Stomach (tissue), 8 donors: ENCODE measurements at regions not wholly inside any gene's neighbourhood (a gene's known extent, or its start where the extent isn't known, plus 50 kb on each side); places are given as distances from the start of the nearest gene placed in this dataset.

Experiments
- DNase-seq, 2 donors: peaks; one replicate each; pipeline versions ENCODE4 v3.0.0 to v3.0.0-alpha.2; 2013 to 2019
- H3K27ac ChIP-seq, 5 donors: fragments of 200-600 bp in 4 of 5; sonication (generic) in 4 of 5; one replicate each; pipeline ENCODE4 v1.5.1; 2013 to 2019; ENCODE audit warnings: mild to moderate bottlenecking in 1 of 5, moderate library complexity in 1 of 5
- H3K27me3 ChIP-seq, 3 donors: fragments of 200-600 bp; sonication (generic); one replicate each; pipeline ENCODE4 v1.5.1; 2017 to 2019; ENCODE audit warnings: mixed run types in 1 of 3
- H3K36me3 ChIP-seq, 4 donors: fragments of 200-600 bp; sonication (generic); 1 replicate in 3 of 4; 2 replicates in 1 of 4; pipeline ENCODE4 v1.5.1; 2016 to 2019
- H3K4me1 ChIP-seq, 4 donors: fragments of 200-600 bp; sonication (generic); one replicate each; pipeline ENCODE4 v1.5.1; 2016 to 2019
- H3K4me3 ChIP-seq, 4 donors: fragments of 200-600 bp; sonication (generic) in 3 of 4; one replicate each; pipeline ENCODE4 v1.5.1; 2016 to 2019; ENCODE audit warnings: mild to moderate bottlenecking in 1 of 4
- H3K9me3 ChIP-seq, 4 donors: fragments of 200-600 bp; sonication (generic); one replicate each; pipeline ENCODE4 v1.5.1; 2016 to 2019
- EP300 ChIP-seq: sonication (generic); formaldehyde crosslinking; IDR thresholded peaks from one replicate; pipeline ENCODE4 v1.6.1; 2017; ENCODE audit warnings: antibody characterized with exemption
- POLR2A ChIP-seq, 4 donors: fragments of 450-650 bp; IDR thresholded peaks; one replicate each; pipeline ENCODE4 v1.6.1; 2016; ENCODE audit warnings: antibody characterized with exemption in 4 of 4, control low read depth in 2 of 4, mild to moderate bottlenecking in 1 of 4, moderate library complexity in 1 of 4
- POLR2AphosphoS5 ChIP-seq, 3 donors: sonication (generic); formaldehyde crosslinking; IDR thresholded peaks; one replicate each; pipeline ENCODE4 v1.6.1; 2016; ENCODE audit warnings: antibody characterized with exemption in 3 of 3
- WGBS, 5 donors: extraction: QIAGEN DNeasy Blood & Tissue Kit in 3 of 5; methylation state at CpG; one replicate each; pipeline versions ENCODE4 v1.1.5 to v1.1.7; 2013 to 2018; 5-methylcytosine and 5-hydroxymethylcytosine counted together
- intact Hi-C: fragments of 100-400 bp; cut with DNase I; formaldehyde crosslinking; loops from one replicate; pipeline ENCODE4 v1.15.1; 2023; ENCODE audit warnings: low total_unique reads
- TF ChIP-seq, protein P1 (sequence below), 7 experiments: fragments of 450-650 bp in 4 of 7; fragments of 200-600 bp in 3 of 7; sonication (generic) in 3 of 7; IDR thresholded peaks; one replicate each; pipeline ENCODE4 v1.5.1; 2016 to 2019; ENCODE audit warnings: antibody characterized with exemption in 7 of 7, control low read depth in 2 of 7, mild to moderate bottlenecking in 1 of 7
- donor health status: healthy with polysubstance abuse.
- donor health status: Bipolar disorder and iron deficiency.
- donor health status: healthy.

DNA sequence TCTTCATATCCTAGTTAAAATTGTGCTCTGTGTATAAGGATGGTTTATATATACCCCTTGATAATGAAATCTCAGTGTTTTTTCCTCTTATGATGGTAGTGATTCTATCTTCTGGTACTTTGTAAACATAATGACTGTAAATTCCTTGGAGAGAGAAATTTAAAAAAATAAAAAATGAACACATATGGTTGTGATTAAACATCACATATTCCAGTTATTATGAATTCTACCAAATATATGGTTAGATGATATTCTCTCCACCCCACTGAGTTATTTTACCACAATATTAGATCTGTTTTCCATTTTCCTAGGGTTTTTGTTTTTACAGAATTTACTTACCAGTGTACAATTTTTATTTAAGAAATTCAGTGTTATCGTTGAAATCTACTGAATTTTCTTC, 481.9 kb upstream of the NOVA1 start:
- 87 to 97% (median 91%) methylated on average over 1 of the region's 1 CpG for WGBS, 5 donors
- H3K27me3 ChIP-seq, result no peaks in the 10 kb centered on the region
- H3K27ac ChIP-seq, result no peak overlapping the region
- intact Hi-C loops, result no loop called here
- no peaks in the 10 kb centered on the region for H3K4me1 ChIP-seq
- H3K4me3 ChIP-seq, result no peak overlapping the region
- no peaks in the 10 kb centered on the region for H3K9me3 ChIP-seq
- H3K36me3 ChIP-seq, result no peaks in the 10 kb centered on the region
- TF ChIP-seq POLR2AphosphoS5 (IDR thresholded peaks at IDR 0.05) (no peak), EP300 (no peak), POLR2A (IDR thresholded peaks at IDR 0.05) (no peak)
- TF ChIP-seq, protein P1, sequence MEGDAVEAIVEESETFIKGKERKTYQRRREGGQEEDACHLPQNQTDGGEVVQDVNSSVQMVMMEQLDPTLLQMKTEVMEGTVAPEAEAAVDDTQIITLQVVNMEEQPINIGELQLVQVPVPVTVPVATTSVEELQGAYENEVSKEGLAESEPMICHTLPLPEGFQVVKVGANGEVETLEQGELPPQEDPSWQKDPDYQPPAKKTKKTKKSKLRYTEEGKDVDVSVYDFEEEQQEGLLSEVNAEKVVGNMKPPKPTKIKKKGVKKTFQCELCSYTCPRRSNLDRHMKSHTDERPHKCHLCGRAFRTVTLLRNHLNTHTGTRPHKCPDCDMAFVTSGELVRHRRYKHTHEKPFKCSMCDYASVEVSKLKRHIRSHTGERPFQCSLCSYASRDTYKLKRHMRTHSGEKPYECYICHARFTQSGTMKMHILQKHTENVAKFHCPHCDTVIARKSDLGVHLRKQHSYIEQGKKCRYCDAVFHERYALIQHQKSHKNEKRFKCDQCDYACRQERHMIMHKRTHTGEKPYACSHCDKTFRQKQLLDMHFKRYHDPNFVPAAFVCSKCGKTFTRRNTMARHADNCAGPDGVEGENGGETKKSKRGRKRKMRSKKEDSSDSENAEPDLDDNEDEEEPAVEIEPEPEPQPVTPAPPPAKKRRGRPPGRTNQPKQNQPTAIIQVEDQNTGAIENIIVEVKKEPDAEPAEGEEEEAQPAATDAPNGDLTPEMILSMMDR (IDR thresholded peaks at IDR 0.05), result no peak
- no peak for DNase-seq

DNA sequence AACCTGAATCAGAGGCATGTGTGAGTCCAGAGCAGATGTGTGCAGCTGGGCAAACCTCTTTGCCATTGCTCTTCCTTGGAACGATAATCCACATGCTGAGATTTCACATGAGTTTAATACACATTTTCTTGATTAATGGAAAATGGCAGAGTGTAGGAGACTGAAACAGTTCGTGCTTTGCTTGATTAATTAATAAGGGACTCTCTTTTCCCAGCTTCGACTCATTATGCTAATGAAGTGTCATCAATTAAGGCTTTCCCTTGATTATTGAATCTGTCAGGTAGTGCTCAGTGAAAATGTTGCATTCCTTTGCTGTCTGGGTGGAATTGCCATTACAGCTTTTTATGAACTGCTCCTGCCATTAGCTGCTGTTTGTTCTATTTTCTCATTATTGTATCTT, 487.7 kb upstream of the NOVA1 start:
- WGBS, 5 donors, result 43 to 58% (median 54%) methylated on average over 3 of the region's 3 CpGs
- H3K27me3 ChIP-seq, result no peaks in the 10 kb centered on the region
- TF ChIP-seq, protein P1 (IDR thresholded peaks at IDR 0.05), result no peak
- TF ChIP-seq POLR2AphosphoS5 (IDR thresholded peaks at IDR 0.05) (no peak), EP300 (no peak), POLR2A (IDR thresholded peaks at IDR 0.05) (no peak)
- H3K27ac ChIP-seq, result no peak overlapping the region
- no peaks in the 10 kb centered on the region for H3K36me3 ChIP-seq
- H3K4me3 ChIP-seq, result no peak overlapping the region
- intact Hi-C loops, result no loop called here
- no peaks in the 10 kb centered on the region for H3K9me3 ChIP-seq
- H3K4me1 ChIP-seq, result no peaks in the 10 kb centered on the region
- DNase-seq, result peak in 1 of 2 donors; percentile 8

DNA sequence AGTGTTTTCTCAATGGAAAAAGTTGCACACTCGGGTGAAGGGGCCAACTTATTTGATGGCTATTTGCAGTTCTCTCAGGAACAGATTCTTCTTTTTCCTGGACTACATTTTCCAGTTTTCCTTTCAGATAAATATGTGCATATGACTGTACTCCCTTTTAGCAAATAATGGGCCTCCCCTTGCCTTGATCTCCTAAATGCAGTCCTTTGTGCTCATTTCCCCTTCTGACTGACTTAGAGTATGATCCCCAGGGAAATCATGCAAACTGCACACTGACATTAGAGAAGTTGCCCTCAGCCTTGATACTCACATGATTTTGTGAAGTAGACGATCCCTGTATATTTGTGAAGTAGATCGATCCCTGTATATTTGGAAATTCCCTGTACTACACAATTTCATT, 492.9 kb upstream of the NOVA1 start:
- Histone ChIP-seq H3K36me3 (no peaks in the 10 kb centered on the region), H3K27ac (no peak overlapping the region), H3K9me3 (no peaks in the 10 kb centered on the region), H3K4me3 (no peak overlapping the region), H3K4me1 (no peaks in the 10 kb centered on the region), H3K27me3 (no peaks in the 10 kb centered on the region)
- TF ChIP-seq, protein P1 (IDR thresholded peaks at IDR 0.05), result no peak
- intact Hi-C loops, result no loop called here
- 53 to 66% (median 62%) methylated on average over 3 of the region's 3 CpGs for WGBS, 5 donors
- no peak for DNase-seq

DNA sequence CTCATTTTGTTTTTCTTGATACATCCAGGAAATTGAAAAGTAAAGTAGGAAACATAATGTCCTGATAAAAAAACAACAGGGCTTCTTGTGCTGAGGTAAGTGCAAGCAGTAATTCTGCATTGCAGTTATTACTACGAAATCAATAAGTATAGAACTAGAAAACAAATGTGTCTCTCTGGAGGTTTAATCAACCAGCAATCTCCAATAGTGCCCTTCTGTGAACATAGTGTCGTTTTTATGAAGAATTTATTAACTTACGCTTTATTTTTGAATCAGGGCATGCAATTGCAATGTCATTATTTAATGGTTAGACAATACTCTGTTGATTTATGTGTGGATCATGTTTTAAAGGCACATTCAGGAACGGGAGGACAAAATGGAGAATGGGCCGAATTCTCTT, 494.1 kb upstream of the NOVA1 start:
- Histone ChIP-seq H3K9me3 (no peaks in the 10 kb centered on the region), H3K4me3 (no peak overlapping the region), H3K4me1 (no peaks in the 10 kb centered on the region), H3K27ac (no peak overlapping the region), H3K27me3 (no peaks in the 10 kb centered on the region), H3K36me3 (no peaks in the 10 kb centered on the region)
- 60 to 70% (median 66%) methylated on average over 5 of the region's 5 CpGs for WGBS, 5 donors
- DNase-seq, result no peak
- intact Hi-C loops, result no loop called here
- TF ChIP-seq POLR2AphosphoS5 (IDR thresholded peaks at IDR 0.05) (no peak), EP300 (no peak), POLR2A (IDR thresholded peaks at IDR 0.05) (no peak)
- TF ChIP-seq, protein P1 (IDR thresholded peaks at IDR 0.05), result no peak

DNA sequence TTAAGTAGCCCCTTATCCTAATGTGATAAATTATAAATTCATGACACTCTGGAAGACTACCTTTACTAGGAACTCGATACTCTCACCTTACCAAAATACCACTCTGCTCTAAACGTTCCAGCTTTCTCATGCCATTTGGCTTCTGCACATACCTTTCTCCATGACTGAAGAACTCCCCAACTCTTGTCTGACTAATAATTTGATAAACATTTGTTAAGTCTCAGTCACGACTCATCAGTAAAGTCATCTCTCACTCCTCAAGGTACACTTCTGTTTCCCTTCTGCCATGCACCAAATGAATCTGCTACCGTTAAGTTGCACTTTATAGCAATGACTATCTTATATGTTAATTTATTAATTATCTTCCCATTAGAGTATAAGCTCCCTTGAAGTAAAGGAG, 498.3 kb upstream of the NOVA1 start:
- DNase-seq, result no peak
- Histone ChIP-seq H3K27me3 (no peaks in the 10 kb centered on the region), H3K4me3 (no peak overlapping the region), H3K4me1 (no peaks in the 10 kb centered on the region), H3K36me3 (no peaks in the 10 kb centered on the region), H3K9me3 (peaks cover 0 to 7% (median 0%) of the 10 kb centered on the region in 4 donors), H3K27ac (no peak overlapping the region)
- intact Hi-C loops, result no loop called here
- 78 to 85% (median 82%) methylated on average over 4 of the region's 4 CpGs for WGBS, 5 donors
- TF ChIP-seq POLR2AphosphoS5 (IDR thresholded peaks at IDR 0.05), result no peak
- no peak for TF ChIP-seq POLR2A (IDR thresholded peaks at IDR 0.05)
- TF ChIP-seq EP300, result no peak
